Caco-2 (cell line): ENCODE measurements at regions not wholly inside any gene's neighbourhood (a gene's known extent, or its start where the extent isn't known, plus 50 kb on each side); places are given as distances from the start of the nearest gene placed in this dataset.

Source experiments
- BruUV-seq: library from RNA; stranded (reverse); fragments of 400-500 nt; replicated peaks from 2 replicates; lab custom pipeline; 2021; lab: Mats Ljungman, UMichigan
- CTCF ChIA-PET: fragments of 300-600 bp; sonication (Branson Sonifier 250); formaldehyde crosslinking; loops from one replicate; lab custom pipeline; 2022; ENCODE audit warnings: antibody characterized with exemption; lab: Charles Lee
- POLR2A ChIA-PET: fragments of 300-600 bp; sonication (Branson Sonifier 250); formaldehyde crosslinking; loops from one replicate; lab custom pipeline; 2022; ENCODE audit warnings: antibody characterized with exemption; lab: Charles Lee
- DNase-seq, 2 experiments: peaks; one replicate each; pipeline versions ENCODE4 v3.0.0 to v3.0.0-alpha.2; 2020 to 2022
- H3K27me3 ChIP-seq: replicated peaks from 2 replicates; pipeline ENCODE4 v1.6.0; 2011; ENCODE audit warnings: low read length; ENCODE audit not compliant: control insufficient read depth, insufficient read depth
- H3K36me3 ChIP-seq: 2 replicates; pipeline ENCODE4 v1.5.1; 2011; ENCODE audit warnings: low read length; ENCODE audit not compliant: control insufficient read depth, insufficient read depth
- H3K4me1 ChIP-seq: fragments of 250-450 bp; sonication (Bioruptor Pico); 2 replicates; pipeline ENCODE4 v1.5.1; 2020; ENCODE audit warnings: mild to moderate bottlenecking
- H3K4me3 ChIP-seq: 2 replicates; pipeline ENCODE4 v1.5.1; 2011; ENCODE audit warnings: low read depth, mild to moderate bottlenecking, control low read depth, low read length
- H3K9me3 ChIP-seq: fragments of 250-450 bp; sonication (Bioruptor Pico); 2 replicates; pipeline ENCODE4 v1.5.1; 2020; ENCODE audit warnings: mild to moderate bottlenecking, moderate library complexity
- H3K27ac Mint-ChIP-seq: one replicate; pipeline ENCODE4 v1.8.0; 2022; ENCODE audit warnings: mixed read lengths; ENCODE audit not compliant: unreplicated experiment
- H3K27me3 Mint-ChIP-seq: one replicate; pipeline ENCODE4 v1.8.0; 2022; ENCODE audit warnings: mixed read lengths; ENCODE audit not compliant: insufficient read depth, unreplicated experiment
- H3K36me3 Mint-ChIP-seq: one replicate; pipeline ENCODE4 v1.8.0; 2022; ENCODE audit warnings: mild to moderate bottlenecking, mixed read lengths; ENCODE audit not compliant: insufficient read depth, unreplicated experiment
- H3K4me1 Mint-ChIP-seq: one replicate; pipeline ENCODE4 v1.8.0; 2022; ENCODE audit warnings: low read depth, mixed read lengths; ENCODE audit not compliant: unreplicated experiment
- H3K4me3 Mint-ChIP-seq: one replicate; pipeline ENCODE4 v1.8.0; 2022; ENCODE audit warnings: mild to moderate bottlenecking, moderate library complexity, mixed read lengths; ENCODE audit not compliant: unreplicated experiment
- H3K9me3 Mint-ChIP-seq: one replicate; pipeline ENCODE4 v1.8.0; 2022; ENCODE audit warnings: mixed read lengths; ENCODE audit not compliant: unreplicated experiment
- CTCF ChIP-seq, 2 experiments: fragments of 200-600 bp in 1 of 2; IDR thresholded peaks; 1 replicate in 1 of 2; 2 replicates in 1 of 2; pipeline versions ENCODE4 v1.5.1 to v1.8.0; 2011 to 2022; ENCODE audit warnings: antibody characterized with exemption in 1 of 2, control low read depth in 1 of 2, inconsistent platforms in 1 of 2, low read depth in 1 of 2, low read length in 1 of 2, mild to moderate bottlenecking in 1 of 2, moderate library complexity in 1 of 2; ENCODE audit not compliant: insufficient read depth in 1 of 2, severe bottlenecking in 1 of 2, unreplicated experiment in 1 of 2
- intact Hi-C: fragments of 100-400 bp; cut with micrococcal nuclease; formaldehyde crosslinking; loops from one replicate; pipeline ENCODE4 v1.10.0; 2022; ENCODE audit not compliant: unreplicated experiment

GRCh38 chr2:12819721-12820120 lies 103.0 kb downstream of the TRIB2 start:
- H3K4me1 ChIP-seq: peaks cover 3% of the 10 kb centered on the region; the same call in 1 of the 2 replicates
- H3K36me3 ChIP-seq: no peaks in the 10 kb centered on the region
- BruUV-seq: no TSS peak
- Mint-ChIP-seq H3K9me3 (peaks cover 28% of the 10 kb centered on the region), H3K4me1 (no peaks in the 10 kb centered on the region), H3K4me3 (no peak overlapping the region), H3K36me3 (no peaks in the 10 kb centered on the region), H3K27ac (no peak overlapping the region), H3K27me3 (peaks cover 13% of the 10 kb centered on the region)
- H3K9me3 ChIP-seq: no peaks in the 10 kb centered on the region; the same call in 1 of the 2 replicates
- no peaks in the 10 kb centered on the region for H3K27me3 ChIP-seq
- TF ChIP-seq CTCF (IDR thresholded peaks at IDR 0.05; ENCODE audit: insufficient read depth in 1 of 2, low read depth in 1 of 2, low read length in 1 of 2, severe bottlenecking in 1 of 2, unreplicated experiment in 1 of 2): no peak
- no peak overlapping the region for H3K4me3 ChIP-seq
- CTCF ChIA-PET: no interaction called here
- intact Hi-C loops: no loop called here
- no peak for DNase-seq
- POLR2A ChIA-PET: no interaction called here

- BruUV-seq: no TSS peak
- Histone ChIP-seq H3K27me3 (no peaks in the 10 kb centered on the region), H3K36me3 (no peaks in the 10 kb centered on the region), H3K9me3 (no peaks in the 10 kb centered on the region; the same call in 1 of the 2 replicates), H3K4me3 (no peak overlapping the region), H3K4me1 (peaks cover 3% of the 10 kb centered on the region; the same call in 1 of the 2 replicates)
- POLR2A ChIA-PET: no interaction called here
- no peak overlapping the region for H3K27ac Mint-ChIP-seq
- no peaks in the 10 kb centered on the region for H3K4me1 Mint-ChIP-seq
- H3K36me3 Mint-ChIP-seq: no peaks in the 10 kb centered on the region
- no peak overlapping the region for H3K4me3 Mint-ChIP-seq
- H3K27me3 Mint-ChIP-seq: peaks cover 13% of the 10 kb centered on the region
- CTCF ChIA-PET: no interaction called here
- intact Hi-C loops: no loop called here
- no peak for DNase-seq
- TF ChIP-seq CTCF (IDR thresholded peaks at IDR 0.05; ENCODE audit: insufficient read depth in 1 of 2, low read depth in 1 of 2, low read length in 1 of 2, severe bottlenecking in 1 of 2, unreplicated experiment in 1 of 2): no peak
- H3K9me3 Mint-ChIP-seq: peaks cover 27% of the 10 kb centered on the region
Observed at GRCh38 chr2:12821656-12822055, 104.9 kb downstream of the TRIB2 start.

DNA sequence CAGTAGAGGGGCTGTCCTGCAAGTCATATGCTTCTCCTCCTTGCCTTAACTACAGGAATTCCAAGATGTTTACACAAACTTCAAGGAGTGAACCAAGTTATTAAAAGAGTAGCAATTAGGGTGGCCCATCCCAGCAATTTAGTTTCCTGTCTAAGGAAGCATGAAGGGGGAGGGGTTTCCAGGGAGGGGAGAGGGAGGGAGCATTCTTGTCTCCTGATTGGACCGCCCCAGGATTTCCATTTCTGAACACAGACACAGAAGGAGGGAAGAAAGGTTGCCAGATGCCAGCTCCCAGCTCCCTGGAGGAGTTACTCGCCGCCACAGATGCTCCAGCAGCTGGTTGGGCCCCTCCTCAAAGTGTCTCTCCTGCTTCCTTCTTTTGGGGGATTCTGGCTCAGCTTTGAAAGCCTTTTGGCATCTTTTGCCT lies 107.6 kb downstream of the TRIB2 start:
- Mint-ChIP-seq H3K36me3 (no peaks in the 10 kb centered on the region), H3K27me3 (peaks cover 13% of the 10 kb centered on the region), H3K4me1 (no peaks in the 10 kb centered on the region), H3K4me3 (no peak overlapping the region), H3K9me3 (peaks cover 5% of the 10 kb centered on the region), H3K27ac (no peak overlapping the region)
- Histone ChIP-seq H3K27me3 (no peaks in the 10 kb centered on the region), H3K4me3 (no peak overlapping the region), H3K9me3 (no peaks in the 10 kb centered on the region; the same call in 1 of the 2 replicates), H3K4me1 (no peaks in the 10 kb centered on the region; the same call in 1 of the 2 replicates), H3K36me3 (no peaks in the 10 kb centered on the region)
- CTCF ChIA-PET: no interaction called here
- POLR2A ChIA-PET: no interaction called here
- BruUV-seq: no TSS peak
- DNase-seq: no peak
- intact Hi-C loops: no loop called here
- no peak for TF ChIP-seq CTCF (IDR thresholded peaks at IDR 0.05; ENCODE audit: insufficient read depth in 1 of 2, low read depth in 1 of 2, low read length in 1 of 2, severe bottlenecking in 1 of 2, unreplicated experiment in 1 of 2)
